Fibroblast of pulmonary artery (primary cell): ENCODE measurements at regions not wholly inside any gene's neighbourhood (a gene's known extent, or its start where the extent isn't known, plus 50 kb on each side); places are given as distances from the start of the nearest gene placed in this dataset.

Experiments used
- DNase-seq: peaks from one replicate; pipeline ENCODE4 v3.0.0-alpha.2; 2010; ENCODE audit warnings: low read depth
- H3K4me3 ChIP-seq: replicated peaks from 2 replicates; pipeline ENCODE4 v1.5.1; 2011; ENCODE audit warnings: low read depth, mild to moderate bottlenecking, control low read depth, low read length, moderate library complexity
- TF ChIP-seq, protein P1 (sequence below): IDR thresholded peaks from 2 replicates; pipeline ENCODE4 v1.5.1; 2011; ENCODE audit warnings: mild to moderate bottlenecking, control low read depth, low read length, inconsistent platforms; ENCODE audit errors: missing control alignments

DNA sequence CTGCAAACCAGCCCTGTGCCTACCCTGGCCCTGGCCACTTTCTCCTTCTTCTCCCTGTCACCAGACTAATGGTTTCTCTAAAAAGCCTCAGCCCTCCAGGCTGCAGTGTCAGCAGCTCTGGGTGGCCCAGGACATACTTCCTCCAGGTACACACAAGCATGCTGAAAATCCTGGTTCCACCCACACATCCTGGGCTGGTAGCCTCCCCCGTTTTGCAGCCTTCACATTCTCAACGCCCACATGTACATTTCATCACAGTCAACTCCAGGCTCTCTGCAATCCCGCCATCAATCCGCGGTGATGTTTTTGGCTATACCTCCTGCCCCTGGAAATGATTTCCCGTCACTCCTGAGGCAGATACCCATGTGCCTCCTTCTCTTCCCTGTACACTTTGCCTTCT lies 59.4 kb downstream of the MAGEF1 start:
- H3K4me3 ChIP-seq, result no peak overlapping the region
- TF ChIP-seq, protein P1, sequence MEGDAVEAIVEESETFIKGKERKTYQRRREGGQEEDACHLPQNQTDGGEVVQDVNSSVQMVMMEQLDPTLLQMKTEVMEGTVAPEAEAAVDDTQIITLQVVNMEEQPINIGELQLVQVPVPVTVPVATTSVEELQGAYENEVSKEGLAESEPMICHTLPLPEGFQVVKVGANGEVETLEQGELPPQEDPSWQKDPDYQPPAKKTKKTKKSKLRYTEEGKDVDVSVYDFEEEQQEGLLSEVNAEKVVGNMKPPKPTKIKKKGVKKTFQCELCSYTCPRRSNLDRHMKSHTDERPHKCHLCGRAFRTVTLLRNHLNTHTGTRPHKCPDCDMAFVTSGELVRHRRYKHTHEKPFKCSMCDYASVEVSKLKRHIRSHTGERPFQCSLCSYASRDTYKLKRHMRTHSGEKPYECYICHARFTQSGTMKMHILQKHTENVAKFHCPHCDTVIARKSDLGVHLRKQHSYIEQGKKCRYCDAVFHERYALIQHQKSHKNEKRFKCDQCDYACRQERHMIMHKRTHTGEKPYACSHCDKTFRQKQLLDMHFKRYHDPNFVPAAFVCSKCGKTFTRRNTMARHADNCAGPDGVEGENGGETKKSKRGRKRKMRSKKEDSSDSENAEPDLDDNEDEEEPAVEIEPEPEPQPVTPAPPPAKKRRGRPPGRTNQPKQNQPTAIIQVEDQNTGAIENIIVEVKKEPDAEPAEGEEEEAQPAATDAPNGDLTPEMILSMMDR, result no peak
- DNase-seq, result peak; percentile 46

DNA sequence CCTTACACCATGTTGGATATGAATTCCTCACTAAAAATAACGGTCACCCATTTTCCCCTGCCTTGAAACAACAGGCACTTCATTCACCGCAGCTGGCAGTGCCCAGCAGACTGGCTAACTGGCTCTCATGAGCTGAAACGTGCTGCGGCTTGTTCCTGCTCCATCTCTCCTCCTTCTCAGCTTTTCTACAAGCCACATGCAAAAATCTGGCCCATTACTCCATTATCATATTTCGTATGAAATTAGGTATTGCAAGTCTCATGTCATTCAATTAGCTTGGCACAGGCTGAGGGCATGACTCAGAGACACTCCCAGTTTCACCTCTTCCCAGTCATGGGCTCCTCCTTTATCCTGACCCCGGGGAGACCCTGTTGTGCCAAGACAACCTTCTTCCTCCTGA lies 60.0 kb downstream of the MAGEF1 start:
- H3K4me3 ChIP-seq, result no peak overlapping the region
- DNase-seq, result no peak
- TF ChIP-seq, protein P1, result no peak

GRCh38 chr3:184648636-184649035 lies 63.2 kb downstream of the MAGEF1 start:
- TF ChIP-seq, protein P1, result no peak
- no peak overlapping the region for H3K4me3 ChIP-seq
- no peak for DNase-seq

DNA sequence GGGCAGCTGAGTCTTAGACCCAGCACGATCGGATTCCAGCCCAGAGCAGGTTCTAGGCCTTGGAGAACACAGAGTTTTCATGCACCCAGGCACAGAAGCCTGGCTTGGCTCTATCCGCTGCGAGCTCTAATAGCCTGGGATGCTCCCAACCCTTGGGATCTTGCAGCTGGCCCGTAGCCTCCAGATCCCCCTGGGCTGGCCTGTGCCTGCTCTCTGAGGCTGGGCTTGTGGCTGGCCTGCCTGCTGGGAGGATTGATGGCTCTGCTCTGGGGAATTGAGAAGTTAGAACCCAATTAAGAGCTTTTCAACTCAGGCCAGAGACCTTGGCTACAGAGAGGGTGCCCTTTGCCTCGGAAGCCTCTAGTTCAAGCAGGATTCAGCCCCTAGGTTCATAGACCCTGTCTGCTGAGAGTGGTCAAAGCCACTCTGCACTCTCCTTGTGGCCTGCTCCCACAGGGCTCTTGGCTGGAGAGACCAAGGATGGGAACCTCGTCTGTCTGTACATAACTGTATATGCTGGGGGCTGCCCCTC lies 64.4 kb downstream of the MAGEF1 start:
- H3K4me3 ChIP-seq, result no peak overlapping the region
- TF ChIP-seq, protein P1, result no peak
- no peak for DNase-seq

DNA sequence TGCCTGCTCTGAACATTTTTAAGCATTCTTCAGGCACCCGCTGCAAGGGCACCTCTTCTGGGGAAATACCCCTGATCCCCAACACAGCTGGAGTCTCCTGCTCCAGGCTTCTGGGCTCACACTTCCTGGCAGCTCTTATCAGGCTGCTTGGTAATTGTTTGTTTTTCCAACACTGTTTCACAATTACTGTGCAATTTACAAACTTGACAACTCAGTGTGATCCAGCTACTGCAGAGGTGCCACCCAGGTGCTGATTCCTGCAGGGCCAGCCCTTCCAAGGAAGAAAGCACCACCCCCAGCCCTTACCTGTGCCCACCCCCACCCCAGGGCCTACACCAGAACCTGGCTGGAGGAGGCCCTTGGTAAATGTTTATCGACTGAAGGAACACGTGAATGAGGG lies 66.5 kb downstream of the MAGEF1 start:
- TF ChIP-seq, protein P1, result no peak
- H3K4me3 ChIP-seq, result no peak overlapping the region
- peak; percentile 33 for DNase-seq

- H3K4me3 ChIP-seq, result no peak overlapping the region
- TF ChIP-seq, protein P1, result no peak
- no peak for DNase-seq
Observed at GRCh38 chr3:184643442-184643841, 68.4 kb downstream of the MAGEF1 start.

DNA sequence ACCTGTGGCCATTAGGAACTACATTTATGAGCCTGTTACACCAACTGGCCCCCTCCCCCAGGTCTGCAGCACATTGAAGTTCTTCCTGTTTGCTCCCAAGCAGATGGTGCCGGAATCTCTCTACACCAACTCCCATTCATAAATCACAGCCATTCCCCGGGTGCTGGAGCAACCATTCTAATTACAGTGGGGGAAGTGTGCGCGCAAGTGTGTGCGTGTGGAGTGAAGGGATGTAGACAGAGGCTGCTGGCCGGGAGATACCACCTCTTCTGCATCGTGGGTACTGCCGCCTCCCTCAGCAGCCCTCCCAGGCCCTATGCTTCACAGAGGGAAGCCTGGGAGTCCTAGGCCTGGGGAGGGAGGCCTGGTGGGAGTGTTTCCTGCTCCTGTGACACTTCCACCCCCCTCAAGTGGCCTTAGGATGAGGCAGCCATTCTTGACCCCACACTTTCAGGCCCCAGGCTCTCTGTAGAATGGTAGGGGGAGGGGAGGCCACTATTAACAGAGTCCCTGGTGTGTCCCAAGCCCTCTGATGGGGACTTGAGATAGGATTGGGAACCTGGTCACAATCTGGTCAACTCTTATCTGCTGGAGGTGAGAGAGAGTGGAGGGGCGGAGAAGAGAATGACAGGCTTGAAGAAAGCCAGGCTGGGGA lies 69.1 kb downstream of the MAGEF1 start:
- DNase-seq, result no peak
- TF ChIP-seq, protein P1, result no peak
- no peak overlapping the region for H3K4me3 ChIP-seq
